ENCODE measurements at regions not wholly inside any gene's neighbourhood (a gene's known extent, or its start where the extent isn't known, plus 50 kb on each side); places are given as distances from the start of the nearest gene placed in this dataset.

DNA sequence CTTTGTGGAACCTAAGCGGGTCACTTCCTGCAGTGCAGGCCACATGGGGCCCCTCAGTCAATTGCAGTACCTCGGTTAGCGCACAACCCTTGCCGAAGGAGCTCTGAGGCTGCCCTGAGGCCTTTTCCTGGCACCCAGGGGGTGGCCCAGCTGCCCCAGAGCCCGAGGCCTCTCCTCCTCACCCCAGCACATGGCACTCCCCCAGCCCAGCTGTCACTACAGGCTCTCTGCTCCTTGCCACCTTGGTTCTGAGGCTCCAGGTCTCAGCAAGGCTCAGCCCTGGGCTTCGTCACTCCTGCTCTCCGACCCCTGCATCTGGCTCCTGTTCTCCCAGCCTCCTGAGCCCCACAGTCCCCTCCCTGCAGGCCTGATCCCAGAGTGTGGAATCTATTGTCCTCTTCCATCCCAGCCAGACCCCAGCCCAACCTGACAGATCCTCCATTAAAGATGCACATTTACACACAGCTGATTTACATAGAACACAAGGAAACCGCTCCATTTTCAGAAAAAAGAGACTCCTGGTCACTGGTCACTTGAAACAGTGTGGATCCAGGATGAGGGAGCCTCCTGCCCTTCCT lies 192.8 kb upstream of the POU3F1 start:
- DNase-seq (no peak), ATAC-seq (no peak)
- intact Hi-C loops (cut with DNase I, micrococcal nuclease) = no loop called here
- no peak for TF ChIP-seq CTCF (IDR thresholded peaks at IDR 0.05)
- Histone ChIP-seq H3K4me3 (no peak overlapping the region), H3K9me3 (no peaks in the 10 kb centered on the region), H3K36me3 (ENCODE audit: low read depth) (no peaks in the 10 kb centered on the region), H3K4me1 (ENCODE audit: low read depth) (no peaks in the 10 kb centered on the region)

DNA sequence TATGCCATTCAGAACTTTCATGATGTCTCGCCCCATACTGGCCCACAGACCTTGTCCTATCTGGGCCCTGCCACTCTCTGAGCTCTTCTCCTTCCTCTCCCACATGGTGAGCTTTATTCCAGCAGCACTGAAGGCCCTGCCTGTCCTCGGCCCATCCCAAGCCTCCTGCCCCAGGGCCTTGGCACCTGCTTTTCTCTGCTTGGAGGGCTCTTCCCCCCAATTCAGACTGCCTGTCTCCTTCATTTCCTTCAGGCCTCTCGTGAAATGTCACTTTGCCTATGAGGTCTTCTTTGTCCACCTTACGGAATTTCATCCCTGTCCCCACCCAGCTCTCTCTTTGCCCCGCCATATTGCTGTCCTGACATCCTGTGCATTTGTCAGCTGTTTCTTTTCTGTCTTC lies 191.7 kb upstream of the POU3F1 start:
- ATAC-seq (no peak), DNase-seq (no peak)
- no peak for TF ChIP-seq CTCF (IDR thresholded peaks at IDR 0.05)
- no peaks in the 10 kb centered on the region for H3K36me3 ChIP-seq (ENCODE audit: low read depth)
- intact Hi-C loops (cut with DNase I, micrococcal nuclease) = no loop called here
- H3K4me1 ChIP-seq (ENCODE audit: low read depth) = no peaks in the 10 kb centered on the region
- no peak overlapping the region for H3K4me3 ChIP-seq
- H3K9me3 ChIP-seq = no peaks in the 10 kb centered on the region

DNA sequence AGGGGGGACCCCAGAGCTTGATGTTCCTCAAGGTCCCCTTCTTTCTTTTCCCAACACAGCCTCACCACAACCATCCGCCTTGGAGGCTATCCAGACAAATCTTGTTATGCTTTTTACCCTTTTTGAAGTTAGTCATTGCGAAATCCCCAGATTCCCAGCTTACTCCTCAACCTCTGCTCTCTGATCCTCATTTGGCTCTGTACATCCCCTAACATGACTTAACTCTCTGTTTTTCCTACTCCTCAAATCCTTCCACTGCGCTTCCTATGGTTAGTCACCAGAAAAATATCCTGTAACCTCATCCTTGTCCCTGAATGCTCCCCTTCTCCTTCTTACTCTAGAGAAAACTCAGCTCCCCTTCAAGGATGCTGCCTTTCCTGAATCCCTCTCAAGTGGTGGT lies 189.1 kb upstream of the POU3F1 start:
- DNase-seq (no peak), ATAC-seq (no peak)
- TF ChIP-seq CTCF (IDR thresholded peaks at IDR 0.05) = no peak
- intact Hi-C loops (cut with DNase I, micrococcal nuclease) = no loop called here
- Histone ChIP-seq H3K9me3 (no peaks in the 10 kb centered on the region), H3K36me3 (ENCODE audit: low read depth) (no peaks in the 10 kb centered on the region), H3K4me1 (ENCODE audit: low read depth) (no peaks in the 10 kb centered on the region), H3K4me3 (no peak overlapping the region)

GRCh38 chr1:38231941-38232340 lies 185.3 kb upstream of the POU3F1 start:
- no peak for DNase-seq

DNA sequence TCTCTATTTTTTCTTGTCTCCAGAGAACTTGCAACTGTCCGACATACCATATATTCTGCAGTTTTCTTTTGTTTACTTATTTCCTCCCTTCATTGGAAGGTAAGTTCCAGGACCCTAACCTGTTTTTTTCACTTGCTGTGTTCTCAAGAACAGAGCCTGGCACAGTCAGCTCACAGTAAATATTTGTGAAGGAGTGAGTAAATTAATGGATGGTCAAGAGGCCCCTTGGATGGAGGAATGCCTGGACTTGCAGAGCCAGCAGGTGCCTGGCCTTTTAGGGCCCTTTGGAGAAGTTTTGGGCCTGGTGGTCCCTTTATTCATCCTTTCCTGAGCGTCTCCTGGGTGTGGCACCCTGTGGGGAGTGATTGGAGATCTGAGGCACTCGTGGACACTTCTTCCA lies 182.1 kb upstream of the POU3F1 start:
- no peak for DNase-seq
- no peak for ATAC-seq
- TF ChIP-seq CTCF (IDR thresholded peaks at IDR 0.05) = no peak
- Histone ChIP-seq H3K4me1 (ENCODE audit: low read depth) (no peaks in the 10 kb centered on the region), H3K36me3 (ENCODE audit: low read depth) (no peaks in the 10 kb centered on the region), H3K4me3 (no peak overlapping the region), H3K9me3 (no peaks in the 10 kb centered on the region)
- intact Hi-C loops (cut with DNase I, micrococcal nuclease) = no loop called here

More at GRCh38 chr1:38231941-38232340, 185.3 kb upstream of the POU3F1 start:
- ATAC-seq = no peak
- intact Hi-C loops (cut with DNase I, micrococcal nuclease) = no loop called here
- Histone ChIP-seq H3K9me3 (no peaks in the 10 kb centered on the region), H3K4me1 (ENCODE audit: low read depth) (no peaks in the 10 kb centered on the region), H3K4me3 (no peak overlapping the region), H3K36me3 (ENCODE audit: low read depth) (no peaks in the 10 kb centered on the region)
- TF ChIP-seq CTCF (IDR thresholded peaks at IDR 0.05) = no peak

- no peak overlapping the region for H3K4me3 ChIP-seq
- intact Hi-C loops (cut with DNase I, micrococcal nuclease) = no loop called here
- H3K9me3 ChIP-seq = no peaks in the 10 kb centered on the region
- DNase-seq (no peak), ATAC-seq (no peak)
- no peak for TF ChIP-seq CTCF (IDR thresholded peaks at IDR 0.05)
- H3K4me1 ChIP-seq (ENCODE audit: low read depth) = no peaks in the 10 kb centered on the region
- H3K36me3 ChIP-seq (ENCODE audit: low read depth) = no peaks in the 10 kb centered on the region
Measured at GRCh38 chr1:38225745-38226144, 179.2 kb upstream of the POU3F1 start.

Data from mucosa of descending colon (tissue), 3 donors.